Neuronal stem cell (in vitro differentiated cells): ENCODE measurements at regions not wholly inside any gene's neighbourhood (a gene's known extent, or its start where the extent isn't known, plus 50 kb on each side); places are given as distances from the start of the nearest gene placed in this dataset.
"Not testable (repeated sequence)": the region's sequence is repeated elsewhere in the genome, so short reads cannot be mapped to it uniquely, and the experiment has no call there.

ENCODE experiments used
- DNase-seq: peaks from one replicate; pipeline ENCODE4 v3.0.0-alpha.2; 2013; ENCODE audit warnings: low spot score
- H2AFZ ChIP-seq: one replicate; pipeline ENCODE4 v1.6.1; 2013; ENCODE audit warnings: mild to moderate bottlenecking, low read length, inconsistent platforms
- H2AK5ac ChIP-seq: 2 replicates; pipeline ENCODE4 v1.6.1; 2013; ENCODE audit warnings: low read depth, mild to moderate bottlenecking, inconsistent platforms, low read length, moderate library complexity, mixed read lengths
- H2BK120ac ChIP-seq: 2 replicates; pipeline ENCODE4 v1.6.1; 2013; ENCODE audit warnings: low read depth, mild to moderate bottlenecking, inconsistent platforms, low read length, moderate library complexity, mixed read lengths
- H2BK12ac ChIP-seq: one replicate; pipeline ENCODE4 v1.6.1; 2013; ENCODE audit warnings: low read length, inconsistent platforms
- H2BK15ac ChIP-seq: 2 replicates; pipeline ENCODE4 v1.6.1; 2013; ENCODE audit warnings: mild to moderate bottlenecking, low read length, inconsistent platforms, mixed read lengths
- H2BK5ac ChIP-seq: one replicate; pipeline ENCODE4 v1.6.1; 2013; ENCODE audit warnings: inconsistent platforms, mild to moderate bottlenecking, low read length, moderate library complexity
- H3K14ac ChIP-seq: one replicate; pipeline ENCODE4 v1.6.1; 2013; ENCODE audit warnings: low read length, inconsistent platforms
- H3K18ac ChIP-seq: 2 replicates; pipeline ENCODE4 v1.6.1; 2013; ENCODE audit warnings: low read length, inconsistent platforms
- H3K23ac ChIP-seq: 2 replicates; pipeline ENCODE4 v1.6.1; 2013; ENCODE audit warnings: low read depth, mild to moderate bottlenecking, mixed read lengths, low read length, inconsistent platforms; ENCODE audit not compliant: poor library complexity
- H3K27ac ChIP-seq: replicated peaks from 3 replicates; pipeline ENCODE4 v1.5.1; 2013; ENCODE audit warnings: low read length, inconsistent platforms
- H3K27me3 ChIP-seq, 3 experiments: 2 replicates each; pipeline ENCODE4 v1.6.1; 2013; ENCODE audit warnings: low read length in 3 of 3, mild to moderate bottlenecking in 2 of 3, inconsistent platforms in 1 of 3, low read depth in 1 of 3, mixed read lengths in 1 of 3, moderate library complexity in 1 of 3; ENCODE audit not compliant: control insufficient read depth in 3 of 3, insufficient read depth in 3 of 3
- H3K36me3 ChIP-seq, 2 donors: replicated peaks in 1 of 2; 2 replicates each; pipeline ENCODE4 v1.6.1; 2013; ENCODE audit warnings: low read length in 2 of 2; ENCODE audit not compliant: control insufficient read depth in 2 of 2, insufficient read depth in 2 of 2
- H3K4ac ChIP-seq: 2 replicates; pipeline ENCODE4 v1.6.1; 2013; ENCODE audit warnings: inconsistent platforms, mild to moderate bottlenecking, low read length, moderate library complexity
- H3K4me1 ChIP-seq, 2 donors: 1 replicate in 1 of 2; 2 replicates in 1 of 2; pipeline ENCODE4 v1.6.1; 2013; ENCODE audit warnings: low read length in 2 of 2, low read depth in 1 of 2; ENCODE audit not compliant: control insufficient read depth in 2 of 2, insufficient read depth in 1 of 2
- H3K4me2 ChIP-seq: one replicate; pipeline ENCODE4 v1.6.1; 2013; ENCODE audit warnings: mild to moderate bottlenecking, low read length, inconsistent platforms; ENCODE audit not compliant: insufficient read depth, poor library complexity, severe bottlenecking
- H3K4me3 ChIP-seq, 2 donors: 2 replicates each; pipeline ENCODE4 v1.5.1; 2013; ENCODE audit warnings: low read length in 2 of 2, mild to moderate bottlenecking in 2 of 2, inconsistent platforms in 1 of 2, moderate library complexity in 1 of 2
- H3K79me1 ChIP-seq: one replicate; pipeline ENCODE4 v1.6.1; 2013; ENCODE audit warnings: low read depth, mild to moderate bottlenecking, inconsistent platforms, low read length, moderate library complexity
- H3K9ac ChIP-seq: one replicate; pipeline ENCODE4 v1.6.1; 2013; ENCODE audit warnings: mild to moderate bottlenecking, low read depth, low read length, inconsistent platforms; ENCODE audit not compliant: poor library complexity
- H3K9me3 ChIP-seq, 2 donors: replicated peaks in 1 of 2; 2 replicates each; pipeline versions ENCODE3 to v1.6.1; 2013; ENCODE audit warnings: low read length in 2 of 2, mild to moderate bottlenecking in 2 of 2, inconsistent platforms in 1 of 2, low read depth in 1 of 2, mixed read lengths in 1 of 2, moderate library complexity in 1 of 2; ENCODE audit not compliant: control insufficient read depth in 2 of 2, insufficient read depth in 1 of 2
- H4K8ac ChIP-seq: one replicate; pipeline ENCODE4 v1.6.1; 2013; ENCODE audit warnings: low read depth, mild to moderate bottlenecking, inconsistent platforms, low read length, moderate library complexity
- H4K91ac ChIP-seq: one replicate; pipeline ENCODE4 v1.6.1; 2013; ENCODE audit warnings: low read length, low read depth, mild to moderate bottlenecking, inconsistent platforms; ENCODE audit not compliant: poor library complexity
- WGBS, 2 donors: extraction: QIAGEN DNeasy Blood & Tissue Kit; methylation state at CpG; one replicate each; pipeline ENCODE4 v1.1.7; 2013; ENCODE audit warnings: missing lambda C conversion rate in 2 of 2, mixed read lengths in 1 of 2; ENCODE audit not compliant: insufficient read length in 2 of 2, insufficient replicate concordance in 1 of 2; ENCODE audit errors: extremely low coverage in 2 of 2; 5-methylcytosine and 5-hydroxymethylcytosine counted together

DNA sequence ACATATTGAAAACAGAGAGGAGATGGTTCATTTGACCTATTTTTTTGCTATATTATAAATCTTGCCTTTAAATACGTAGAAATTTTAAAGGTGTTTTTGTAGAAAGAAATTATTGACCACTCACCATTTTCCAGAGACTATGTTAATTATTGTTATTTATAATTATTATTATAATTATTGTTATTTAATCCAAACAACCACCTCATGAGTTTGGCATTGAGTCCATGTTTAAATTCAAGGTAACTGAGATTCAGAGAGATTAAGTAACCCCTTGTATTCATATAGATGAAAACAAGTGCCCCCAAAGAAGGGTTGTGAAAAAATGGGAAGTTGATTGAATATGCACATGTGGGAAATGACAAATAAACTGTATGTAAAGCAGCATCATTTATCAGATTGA lies 692.5 kb upstream of the MIR17HG start:
- no peak overlapping the region for H2BK5ac ChIP-seq
- no peak overlapping the region for H3K18ac ChIP-seq

DNA sequence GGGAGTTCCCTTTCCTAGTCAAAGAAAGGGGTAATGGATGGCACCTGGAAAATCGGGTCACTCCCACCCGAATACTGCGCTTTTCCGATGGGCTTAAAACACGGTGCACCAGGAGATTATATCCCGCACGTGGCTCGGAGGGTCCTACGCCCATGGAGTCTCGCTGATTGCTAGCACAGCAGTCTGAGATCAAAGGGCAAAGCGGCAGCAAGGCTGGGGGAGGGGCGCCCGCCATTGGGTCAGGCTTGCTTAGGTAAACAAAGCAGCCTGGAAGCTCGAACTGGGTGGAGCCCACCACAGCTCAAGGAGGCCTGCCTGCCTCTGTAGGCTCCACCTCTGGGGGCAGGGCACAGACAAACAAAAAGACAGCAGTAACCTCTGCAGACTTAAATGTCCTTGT lies 683.3 kb upstream of the MIR17HG start:
- not testable (repeated sequence) for H2AK5ac ChIP-seq, H3K9ac ChIP-seq, H3K14ac ChIP-seq, H3K27ac ChIP-seq, H3K79me1 ChIP-seq, H3K4me1 ChIP-seq, H4K91ac ChIP-seq, H3K9me3 ChIP-seq, H3K4ac ChIP-seq, H2BK12ac ChIP-seq, H2BK15ac ChIP-seq, H3K18ac ChIP-seq, H2BK5ac ChIP-seq, H4K8ac ChIP-seq, H3K36me3 ChIP-seq, H3K4me2 ChIP-seq, H2BK120ac ChIP-seq, H2AFZ ChIP-seq, DNase-seq, H3K23ac ChIP-seq, H3K27me3 ChIP-seq, H3K4me3 ChIP-seq
- no CpG with 5 or more reads among the region's 14 CpGs for WGBS, 2 donors

More for the DNA sequence above, 692.5 kb upstream of the MIR17HG start:
- H3K9me3 ChIP-seq, result peaks cover 0 to 4% of the 10 kb centered on the region in 2 donors
- H3K27me3 ChIP-seq, result no peaks in the 10 kb centered on the region
- H2AK5ac ChIP-seq, result no peak overlapping the region
- no peak overlapping the region for H3K9ac ChIP-seq
- no peak overlapping the region for H4K8ac ChIP-seq
- H3K14ac ChIP-seq, result no peak overlapping the region
- no peak for DNase-seq
- no peak overlapping the region for H3K4me3 ChIP-seq
- H3K4ac ChIP-seq, result no peak overlapping the region
- H2AFZ ChIP-seq, result no peak overlapping the region
- WGBS, 2 donors, result no CpG with 5 or more reads among the region's 1 CpG
- no peaks in the 10 kb centered on the region for H3K4me1 ChIP-seq
- H3K27ac ChIP-seq, result no peak overlapping the region
- H4K91ac ChIP-seq, result no peak overlapping the region
- no peaks in the 10 kb centered on the region for H3K79me1 ChIP-seq
- H3K4me2 ChIP-seq, result no peak overlapping the region
- H2BK15ac ChIP-seq, result no peak overlapping the region
- no peaks in the 10 kb centered on the region for H3K36me3 ChIP-seq
- H3K23ac ChIP-seq, result no peak overlapping the region
- no peak overlapping the region for H2BK120ac ChIP-seq
- no peak overlapping the region for H2BK12ac ChIP-seq

- H3K4ac ChIP-seq, result no peak overlapping the region
- no peak overlapping the region for H2BK120ac ChIP-seq
- H3K4me1 ChIP-seq, result peaks cover 4 to 20% of the 10 kb centered on the region in 2 donors
- no peak overlapping the region for H2AFZ ChIP-seq
- no peak overlapping the region for H3K18ac ChIP-seq
- H3K14ac ChIP-seq, result no peak overlapping the region
- no peak overlapping the region for H3K23ac ChIP-seq
- no peak overlapping the region for H2BK12ac ChIP-seq
- no peaks in the 10 kb centered on the region for H3K36me3 ChIP-seq
- H3K4me2 ChIP-seq, result no peak overlapping the region
- no peaks in the 10 kb centered on the region for H3K9me3 ChIP-seq
- H4K91ac ChIP-seq, result no peak overlapping the region
- no peak overlapping the region for H2BK5ac ChIP-seq
- no peak overlapping the region for H4K8ac ChIP-seq
- H3K4me3 ChIP-seq, result no peak overlapping the region
- no peaks in the 10 kb centered on the region for H3K79me1 ChIP-seq
- H2AK5ac ChIP-seq, result no peak overlapping the region
- no peak overlapping the region for H3K9ac ChIP-seq
- H3K27me3 ChIP-seq, result no peaks in the 10 kb centered on the region
- DNase-seq, result no peak
- H2BK15ac ChIP-seq, result no peak overlapping the region
- WGBS, 2 donors, result no CpG with 5 or more reads among the region's 1 CpG
- no peak overlapping the region for H3K27ac ChIP-seq
Measured at GRCh38 chr13:90673746-90674145, 673.7 kb upstream of the MIR17HG start.

DNA sequence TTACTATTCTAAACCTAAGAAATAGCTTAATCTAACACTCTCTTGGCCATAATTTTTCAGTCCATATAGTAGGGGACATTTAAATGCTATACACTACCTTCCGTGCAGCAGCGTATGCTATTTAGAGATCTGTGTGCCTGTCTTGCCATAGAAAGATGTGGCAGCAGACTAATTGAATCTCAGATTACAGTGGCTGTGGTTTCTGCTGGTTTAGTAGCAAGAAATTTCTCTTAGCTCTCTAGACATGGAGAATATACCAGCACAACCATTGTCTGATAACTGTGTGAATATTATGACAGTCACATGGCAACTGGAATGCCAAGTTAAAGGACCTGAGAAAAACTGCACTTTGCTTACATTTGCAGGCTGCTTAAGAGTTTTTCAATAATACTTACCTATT lies 672.4 kb upstream of the MIR17HG start:
- no peak overlapping the region for H3K4ac ChIP-seq
- H2BK15ac ChIP-seq, result no peak overlapping the region
- no peak overlapping the region for H2BK12ac ChIP-seq
- H2BK120ac ChIP-seq, result no peak overlapping the region
- H3K27me3 ChIP-seq, result no peaks in the 10 kb centered on the region
- no peak overlapping the region for H3K4me2 ChIP-seq
- no peak overlapping the region for H3K23ac ChIP-seq
- no peak overlapping the region for H2BK5ac ChIP-seq
- H2AK5ac ChIP-seq, result no peak overlapping the region
- WGBS, 2 donors, result no CpG with 5 or more reads among the region's 2 CpGs
- no peak overlapping the region for H3K14ac ChIP-seq
- no peak overlapping the region for H3K9ac ChIP-seq
- H3K4me3 ChIP-seq, result no peak overlapping the region
- H3K27ac ChIP-seq, result no peak overlapping the region
- no peaks in the 10 kb centered on the region for H3K36me3 ChIP-seq
- no peak overlapping the region for H4K91ac ChIP-seq
- DNase-seq, result no peak
- no peak overlapping the region for H3K18ac ChIP-seq
- H3K4me1 ChIP-seq, result peaks cover 4 to 20% of the 10 kb centered on the region in 2 donors
- no peak overlapping the region for H2AFZ ChIP-seq
- H4K8ac ChIP-seq, result no peak overlapping the region
- no peaks in the 10 kb centered on the region for H3K9me3 ChIP-seq
- H3K79me1 ChIP-seq, result no peaks in the 10 kb centered on the region
